Central memory CD8-positive, alpha-beta T cell (primary cell): ENCODE measurements at regions not wholly inside any gene's neighbourhood (a gene's known extent, or its start where the extent isn't known, plus 50 kb on each side); places are given as distances from the start of the nearest gene placed in this dataset.
"Not testable (repeated sequence)": the region's sequence is repeated elsewhere in the genome, so short reads cannot be mapped to it uniquely, and the experiment has no call there.

Experiments used
- ATAC-seq: fragments of 150-1000 bp; cut with Tn5 transposase; replicated peaks from 2 replicates; pipeline ENCODE4 v1.10.0; 2022; ENCODE audit warnings: mild to moderate bottlenecking, moderate FRiP score, moderate number of reproducible peaks; ENCODE audit not compliant: poor library complexity, severe bottlenecking; ENCODE audit errors: extremely low read depth
- DNase-seq, 2 donors: peaks; one replicate each; pipeline ENCODE4 v3.0.0; 2021; ENCODE audit warnings: low spot score in 2 of 2
- H3K27ac Mint-ChIP-seq: one replicate; pipeline ENCODE4 v1.8.0; 2022; ENCODE audit warnings: low read depth, mild to moderate bottlenecking, moderate library complexity, mixed read lengths
- H3K27me3 Mint-ChIP-seq: one replicate; pipeline ENCODE4 v1.8.0; 2022; ENCODE audit warnings: mixed read lengths
- H3K36me3 Mint-ChIP-seq: one replicate; pipeline ENCODE4 v1.8.0; 2022; ENCODE audit warnings: mild to moderate bottlenecking, moderate library complexity, mixed read lengths; ENCODE audit not compliant: insufficient read depth
- H3K4me1 Mint-ChIP-seq: one replicate; pipeline ENCODE4 v1.8.0; 2022; ENCODE audit warnings: mixed read lengths
- H3K4me3 Mint-ChIP-seq: one replicate; pipeline ENCODE4 v1.8.0; 2022; ENCODE audit warnings: mild to moderate bottlenecking, moderate library complexity, mixed read lengths
- H3K9me3 Mint-ChIP-seq: one replicate; pipeline ENCODE4 v1.8.0; 2022; ENCODE audit warnings: mixed read lengths

DNA sequence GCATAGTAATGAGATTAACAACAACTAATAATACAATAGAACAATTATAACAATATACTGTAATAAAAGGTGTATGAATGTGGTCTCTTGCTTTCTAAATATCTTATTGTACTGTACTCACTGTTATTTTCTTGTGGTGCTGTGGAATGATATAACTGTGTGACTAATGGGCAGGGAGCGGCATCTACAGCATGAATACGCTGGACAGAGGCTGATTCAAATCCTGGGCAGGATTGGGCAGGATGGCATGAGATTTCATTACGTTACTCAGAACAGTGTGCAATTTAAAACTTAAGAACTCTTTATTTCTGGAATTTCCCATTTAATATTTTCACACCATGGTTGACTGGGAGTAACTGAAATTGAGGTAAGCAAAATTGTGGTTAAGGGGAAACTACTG is 1239.8 kb upstream of the GOT2 start:
- ATAC-seq: no peak
- Mint-ChIP-seq H3K9me3 (peaks cover 22% of the 10 kb centered on the region), H3K27me3 (no peaks in the 10 kb centered on the region), H3K4me1 (no peaks in the 10 kb centered on the region), H3K4me3 (no peak overlapping the region), H3K36me3 (no peaks in the 10 kb centered on the region), H3K27ac (no peak overlapping the region)
- no peak for DNase-seq

DNA sequence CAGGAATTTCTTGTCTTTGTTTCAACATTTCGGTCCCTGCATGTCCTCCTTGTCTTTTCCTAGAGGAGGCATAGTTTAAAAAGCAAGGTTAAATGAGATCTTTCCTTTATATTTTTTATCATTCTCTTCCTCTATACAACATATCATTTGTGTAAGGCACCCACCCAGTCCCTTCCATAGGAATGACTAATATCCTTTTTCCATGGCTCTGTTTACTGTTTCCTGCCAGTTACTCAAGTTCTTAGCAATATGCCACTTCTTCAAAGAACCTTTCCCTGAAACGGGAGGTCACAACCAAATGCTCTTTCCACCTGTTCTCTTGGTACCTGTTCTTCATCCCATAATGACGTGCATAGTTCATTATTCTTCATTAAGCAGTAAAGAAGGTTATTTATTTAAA is 1237.1 kb upstream of the GOT2 start:
- H3K4me1 Mint-ChIP-seq: no peaks in the 10 kb centered on the region
- H3K27ac Mint-ChIP-seq: no peak overlapping the region
- H3K36me3 Mint-ChIP-seq: peaks cover 1% of the 10 kb centered on the region
- peaks cover 22% of the 10 kb centered on the region for H3K9me3 Mint-ChIP-seq
- ATAC-seq (no peak), DNase-seq (no peak)
- H3K4me3 Mint-ChIP-seq: no peak overlapping the region
- H3K27me3 Mint-ChIP-seq: no peaks in the 10 kb centered on the region

DNA sequence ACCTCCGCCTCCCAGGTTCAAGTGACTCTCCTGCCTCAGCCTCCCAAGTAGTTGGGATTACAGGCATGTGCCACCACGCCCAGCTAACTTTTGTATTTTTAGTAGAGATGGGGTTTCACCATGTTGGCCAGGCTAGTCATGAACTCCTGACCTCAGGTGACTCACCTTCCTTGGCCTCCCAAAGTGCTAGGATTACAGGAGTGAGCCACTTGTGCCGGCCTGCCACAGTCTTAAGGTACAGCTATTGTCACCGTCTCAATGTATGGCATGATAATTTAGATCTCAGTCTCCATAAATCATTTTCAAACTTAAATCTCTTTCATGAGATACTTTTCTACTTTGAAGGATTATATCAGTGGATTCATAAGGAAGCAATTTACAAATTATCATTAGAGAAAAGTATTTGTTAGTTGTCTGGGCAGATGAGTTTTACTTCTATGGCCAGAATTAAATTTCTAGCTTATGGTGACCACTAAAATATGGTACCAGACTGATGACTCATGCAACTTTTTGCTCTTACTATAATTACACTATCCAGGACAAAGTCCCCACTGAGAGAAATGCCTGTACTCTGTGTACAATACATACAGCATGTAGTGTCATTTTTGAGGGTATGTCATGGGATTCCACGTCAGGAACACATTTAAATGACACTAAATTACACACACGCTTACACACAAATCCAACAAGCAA is 1230.3 kb upstream of the GOT2 start:
- H3K27me3 Mint-ChIP-seq: no peaks in the 10 kb centered on the region
- peaks cover 13% of the 10 kb centered on the region for H3K9me3 Mint-ChIP-seq
- no peaks in the 10 kb centered on the region for H3K4me1 Mint-ChIP-seq
- no peak overlapping the region for H3K4me3 Mint-ChIP-seq
- H3K36me3 Mint-ChIP-seq: peaks cover 1% of the 10 kb centered on the region
- H3K27ac Mint-ChIP-seq: no peak overlapping the region
- ATAC-seq: no peak
- DNase-seq: no peak

DNA sequence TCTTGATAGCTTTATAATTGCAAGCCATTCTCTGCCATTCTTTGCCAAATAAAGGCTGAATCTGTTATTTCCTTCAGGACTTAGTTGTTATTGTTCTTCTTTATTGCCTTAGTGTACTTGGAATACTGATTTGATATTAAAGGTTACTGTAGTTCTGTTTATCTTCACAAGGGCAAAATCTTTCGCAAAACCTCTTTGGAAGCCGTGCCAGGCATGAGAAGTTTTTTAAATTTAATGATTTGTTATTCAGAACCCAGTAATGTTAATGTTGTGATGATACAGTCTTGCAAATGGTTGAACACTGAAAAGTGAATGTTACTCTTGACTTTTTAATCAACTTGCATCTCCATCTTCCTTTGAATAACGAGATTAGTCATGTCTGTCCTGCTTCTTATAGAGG is 1225.2 kb upstream of the GOT2 start:
- H3K27ac Mint-ChIP-seq: no peak overlapping the region
- peaks cover 21% of the 10 kb centered on the region for H3K9me3 Mint-ChIP-seq
- no peaks in the 10 kb centered on the region for H3K4me1 Mint-ChIP-seq
- no peaks in the 10 kb centered on the region for H3K27me3 Mint-ChIP-seq
- no peak for DNase-seq
- no peak overlapping the region for H3K4me3 Mint-ChIP-seq
- no peak for ATAC-seq
- no peaks in the 10 kb centered on the region for H3K36me3 Mint-ChIP-seq

DNA sequence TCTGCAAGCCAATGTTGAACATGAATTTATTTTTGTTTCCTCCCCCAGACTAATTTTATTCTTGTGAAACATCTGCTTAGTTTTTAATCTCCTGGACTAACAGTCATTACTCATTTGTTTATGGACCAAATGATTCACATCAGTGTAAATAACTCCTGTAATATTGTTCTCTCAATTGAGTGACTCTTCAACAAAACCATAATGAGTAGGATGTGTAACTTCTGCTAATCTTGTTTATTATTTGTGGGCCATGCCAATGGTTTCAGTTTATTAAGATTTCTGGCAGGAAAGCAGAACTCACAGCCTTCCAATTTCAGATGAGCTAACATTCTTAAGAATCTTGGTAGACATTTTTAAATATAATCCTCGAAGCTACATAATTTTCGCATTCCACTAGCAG is 1216.3 kb upstream of the GOT2 start:
- DNase-seq (no peak), ATAC-seq (no peak)
- Mint-ChIP-seq H3K36me3 (no peaks in the 10 kb centered on the region), H3K4me1 (no peaks in the 10 kb centered on the region), H3K27me3 (no peaks in the 10 kb centered on the region), H3K27ac (no peak overlapping the region), H3K4me3 (no peak overlapping the region), H3K9me3 (peaks cover 33% of the 10 kb centered on the region)

DNA sequence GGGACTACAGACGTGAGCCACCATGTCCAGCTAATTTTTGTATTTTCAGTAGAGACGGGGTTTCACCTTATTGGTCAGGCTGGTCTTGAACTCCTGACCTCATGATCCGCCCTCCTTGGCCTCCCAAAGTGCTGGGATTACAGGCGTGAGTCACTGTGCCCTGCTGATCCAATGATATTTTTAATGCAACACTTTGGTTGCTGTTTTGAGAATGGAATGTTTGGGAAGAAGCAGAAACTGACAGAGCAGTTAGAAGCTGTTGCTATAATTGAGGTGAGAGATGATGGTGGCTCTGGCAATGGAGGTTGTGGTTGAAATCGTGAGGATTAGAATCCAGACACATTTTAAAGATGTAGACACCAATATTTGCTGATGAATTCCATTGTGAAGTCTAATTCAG is 1209.9 kb upstream of the GOT2 start:
- not testable (repeated sequence) for H3K36me3 Mint-ChIP-seq, DNase-seq, H3K4me3 Mint-ChIP-seq, H3K4me1 Mint-ChIP-seq, ATAC-seq, H3K27me3 Mint-ChIP-seq, H3K27ac Mint-ChIP-seq
- H3K9me3 Mint-ChIP-seq: peaks cover 17% of the 10 kb centered on the region

DNA sequence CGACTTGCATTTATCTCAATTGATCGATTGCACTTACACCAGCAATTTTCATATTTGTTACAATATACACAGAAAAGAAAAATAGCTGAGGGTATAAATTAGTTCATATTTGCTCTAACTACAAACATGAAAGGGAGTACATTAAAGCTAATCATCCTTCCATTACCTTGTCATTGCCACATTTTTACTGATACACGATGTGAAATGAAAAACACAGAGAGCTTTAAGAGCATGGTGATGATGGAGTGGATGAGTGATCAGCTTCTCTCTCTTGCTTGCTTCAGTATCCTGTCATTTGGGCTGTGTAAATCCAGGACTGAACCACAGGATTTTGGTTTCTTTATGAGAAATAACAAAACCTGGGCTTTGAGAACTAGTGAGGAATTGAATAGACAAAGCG is 1207.5 kb upstream of the GOT2 start:
- Mint-ChIP-seq H3K9me3 (peaks cover 16% of the 10 kb centered on the region), H3K36me3 (no peaks in the 10 kb centered on the region), H3K4me3 (no peak overlapping the region), H3K4me1 (no peaks in the 10 kb centered on the region), H3K27ac (no peak overlapping the region), H3K27me3 (no peaks in the 10 kb centered on the region)
- ATAC-seq: no peak
- no peak for DNase-seq

DNA sequence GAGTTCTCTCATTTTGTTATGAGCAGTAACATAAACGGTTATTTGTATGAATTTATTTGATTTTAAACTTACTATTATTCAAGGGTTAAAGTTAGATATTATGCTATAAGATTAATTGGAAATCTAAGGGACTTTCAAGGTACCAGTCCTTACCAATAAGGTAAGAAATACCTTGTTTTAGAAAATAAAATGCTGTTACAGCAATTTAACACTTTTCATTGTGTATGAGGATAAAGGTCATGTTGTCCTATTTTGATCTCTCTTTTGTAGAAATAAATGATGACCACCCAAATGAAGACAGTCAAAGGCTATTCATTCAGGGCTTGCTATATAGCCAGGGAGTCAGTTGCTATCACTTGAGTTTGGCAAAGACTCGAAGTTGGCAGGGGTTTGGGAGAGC is 1185.9 kb upstream of the GOT2 start:
- ATAC-seq (no peak), DNase-seq (no peak)
- Mint-ChIP-seq H3K27me3 (no peaks in the 10 kb centered on the region), H3K4me3 (no peak overlapping the region), H3K4me1 (no peaks in the 10 kb centered on the region), H3K36me3 (no peaks in the 10 kb centered on the region), H3K9me3 (peaks cover 24% of the 10 kb centered on the region), H3K27ac (no peak overlapping the region)

DNA sequence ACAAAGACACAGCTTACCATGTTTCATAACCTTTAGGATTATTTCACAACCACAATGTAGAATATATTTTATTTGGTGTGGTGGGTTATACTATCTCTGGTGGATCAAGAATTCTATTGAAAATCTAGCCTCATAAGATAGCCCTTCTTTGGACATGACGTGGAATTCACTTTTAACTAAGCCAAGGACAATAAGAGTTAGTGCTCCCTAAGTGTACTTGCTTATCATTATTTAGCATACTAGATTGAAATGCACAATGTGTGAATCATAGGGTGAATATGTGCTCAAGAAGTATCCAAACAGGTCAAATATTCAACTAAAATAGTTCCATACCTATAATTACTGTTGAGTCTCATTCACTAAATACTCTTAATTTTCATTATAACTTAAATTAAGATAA is 1179.5 kb upstream of the GOT2 start:
- ATAC-seq: no peak
- no peaks in the 10 kb centered on the region for H3K36me3 Mint-ChIP-seq
- H3K4me1 Mint-ChIP-seq: no peaks in the 10 kb centered on the region
- H3K4me3 Mint-ChIP-seq: no peak overlapping the region
- H3K27me3 Mint-ChIP-seq: no peaks in the 10 kb centered on the region
- no peak overlapping the region for H3K27ac Mint-ChIP-seq
- H3K9me3 Mint-ChIP-seq: peaks cover 22% of the 10 kb centered on the region
- no peak for DNase-seq

DNA sequence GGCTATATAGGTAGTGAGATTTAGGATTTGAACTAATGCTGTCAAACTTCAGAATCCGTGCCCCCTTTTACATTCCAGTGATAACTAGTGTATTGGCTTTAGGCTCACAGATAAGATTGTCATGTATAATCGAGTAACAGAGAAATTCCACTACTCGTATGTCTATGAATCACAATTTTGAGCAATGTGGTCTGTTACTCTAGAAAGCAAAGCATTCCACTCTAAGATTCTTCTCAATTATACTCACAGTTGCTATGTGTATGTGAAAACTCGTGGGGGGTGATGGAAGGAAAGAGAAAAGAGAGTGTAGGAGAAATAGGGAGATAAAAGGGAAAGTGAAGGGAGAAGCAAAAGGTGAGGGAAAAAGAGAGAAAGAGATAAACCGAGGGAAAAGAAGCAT is 1175.1 kb upstream of the GOT2 start:
- Mint-ChIP-seq H3K4me1 (no peaks in the 10 kb centered on the region), H3K27me3 (no peaks in the 10 kb centered on the region), H3K4me3 (no peak overlapping the region), H3K27ac (no peak overlapping the region), H3K9me3 (peaks cover 16% of the 10 kb centered on the region), H3K36me3 (no peaks in the 10 kb centered on the region)
- ATAC-seq (no peak), DNase-seq (no peak)

DNA sequence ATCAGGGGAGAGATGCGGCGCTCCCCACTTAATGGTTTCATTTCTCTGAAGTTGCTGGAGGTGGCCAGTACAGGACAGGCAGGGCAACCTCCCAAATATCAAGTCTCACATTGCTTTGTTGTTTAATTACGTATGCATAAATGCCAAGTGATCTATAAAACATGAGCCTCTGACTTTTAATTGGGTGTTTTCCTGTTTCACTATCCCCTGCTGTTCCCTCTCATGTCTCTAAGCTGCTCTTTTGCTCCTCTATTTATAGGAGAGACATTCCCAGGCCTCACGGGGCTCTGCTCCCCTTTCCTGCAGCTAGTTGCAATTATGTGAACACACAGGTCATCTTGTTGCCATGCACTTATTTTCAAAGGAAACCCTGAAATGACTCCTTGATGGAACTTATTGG is 1173.5 kb upstream of the GOT2 start:
- no peak overlapping the region for H3K4me3 Mint-ChIP-seq
- no peaks in the 10 kb centered on the region for H3K36me3 Mint-ChIP-seq
- no peaks in the 10 kb centered on the region for H3K27me3 Mint-ChIP-seq
- H3K4me1 Mint-ChIP-seq: no peaks in the 10 kb centered on the region
- ATAC-seq (no peak), DNase-seq (no peak)
- no peak overlapping the region for H3K27ac Mint-ChIP-seq
- H3K9me3 Mint-ChIP-seq: peaks cover 13% of the 10 kb centered on the region

DNA sequence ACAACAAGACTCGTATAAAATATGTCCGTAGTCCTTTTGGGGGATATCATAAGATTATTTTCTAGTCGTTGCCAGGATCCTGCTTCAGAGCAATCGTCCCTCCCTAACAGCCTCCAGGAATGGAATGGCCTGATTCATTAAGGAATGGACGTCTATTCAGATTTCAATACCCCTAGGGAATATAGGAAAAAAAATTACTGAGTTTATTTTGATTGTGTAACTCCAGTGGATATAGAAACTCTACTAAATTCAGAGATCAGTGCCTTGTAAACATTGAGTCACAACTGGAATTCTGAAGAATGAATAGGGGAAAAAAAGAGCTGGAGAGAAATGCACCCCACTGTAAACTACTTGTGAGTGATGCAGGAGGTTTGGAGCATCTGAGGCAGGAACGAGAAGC is 1171.5 kb upstream of the GOT2 start:
- DNase-seq: no peak
- no peak for ATAC-seq
- Mint-ChIP-seq H3K4me1 (no peaks in the 10 kb centered on the region), H3K4me3 (no peak overlapping the region), H3K27ac (no peak overlapping the region), H3K27me3 (no peaks in the 10 kb centered on the region), H3K36me3 (no peaks in the 10 kb centered on the region), H3K9me3 (peaks cover 6% of the 10 kb centered on the region)

DNA sequence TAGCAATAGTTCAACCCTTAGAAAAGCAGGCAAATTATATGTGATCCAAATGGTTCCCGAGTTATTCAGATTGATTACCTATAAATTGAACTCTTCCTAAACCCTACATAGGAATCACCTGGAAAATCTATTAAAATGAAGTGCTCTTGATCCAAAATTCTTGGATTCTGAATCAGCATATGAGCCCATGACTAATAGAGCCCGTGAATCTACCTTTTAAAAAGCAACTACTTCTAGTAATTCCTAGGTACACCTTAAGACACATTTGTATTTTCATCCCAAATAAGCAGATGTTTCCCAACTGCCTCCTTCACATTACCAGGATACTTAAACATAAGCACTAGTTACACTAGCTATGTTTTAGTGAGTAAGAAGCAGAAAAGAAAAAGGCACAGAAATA is 1171.0 kb upstream of the GOT2 start:
- H3K27ac Mint-ChIP-seq: no peak overlapping the region
- H3K27me3 Mint-ChIP-seq: no peaks in the 10 kb centered on the region
- H3K9me3 Mint-ChIP-seq: peaks cover 6% of the 10 kb centered on the region
- H3K36me3 Mint-ChIP-seq: no peaks in the 10 kb centered on the region
- no peak overlapping the region for H3K4me3 Mint-ChIP-seq
- ATAC-seq: no peak
- H3K4me1 Mint-ChIP-seq: no peaks in the 10 kb centered on the region
- no peak for DNase-seq

DNA sequence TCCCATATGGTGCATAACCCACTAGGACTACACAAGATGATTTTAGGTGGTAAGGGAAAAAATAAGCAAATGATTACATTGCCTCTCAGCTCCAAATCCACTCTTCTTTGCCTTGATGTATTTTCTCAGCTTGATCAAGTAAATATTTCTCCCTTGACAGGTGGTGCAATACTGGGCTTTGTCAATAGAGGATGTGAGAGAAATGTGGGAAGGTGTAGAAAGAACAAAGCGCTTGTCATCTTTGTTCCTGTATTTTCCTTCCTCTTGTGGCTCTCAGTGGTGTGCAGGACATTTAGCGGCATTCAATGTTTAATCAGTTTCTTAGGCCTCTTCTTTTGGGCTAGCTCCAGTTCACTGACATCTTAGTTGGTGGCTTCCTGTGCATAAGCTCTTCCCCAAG is 1165.8 kb upstream of the GOT2 start:
- H3K4me3 Mint-ChIP-seq: no peak overlapping the region
- H3K4me1 Mint-ChIP-seq: no peaks in the 10 kb centered on the region
- no peak for ATAC-seq
- no peaks in the 10 kb centered on the region for H3K36me3 Mint-ChIP-seq
- no peaks in the 10 kb centered on the region for H3K27me3 Mint-ChIP-seq
- no peak for DNase-seq
- peaks cover 7% of the 10 kb centered on the region for H3K9me3 Mint-ChIP-seq
- H3K27ac Mint-ChIP-seq: no peak overlapping the region
